Left kidney (tissue), 1 donor: ENCODE measurements at regions not wholly inside any gene's neighbourhood (a gene's known extent, or its start where the extent isn't known, plus 50 kb on each side); places are given as distances from the start of the nearest gene placed in this dataset.
"Not testable (repeated sequence)": the region's sequence is repeated elsewhere in the genome, so short reads cannot be mapped to it uniquely, and the experiment has no call there.

Experiments used
- DNase-seq: peaks from one replicate; pipeline ENCODE4 v3.0.0-alpha.2; 2013

- DNase-seq, result no peak
Measured at GRCh38 chr6:50998905-50999304, 180.2 kb downstream of the TFAP2B start.

- no peak for DNase-seq
Measured at GRCh38 chr6:51001399-51001798, 182.7 kb downstream of the TFAP2B start.

GRCh38 chr6:51004380-51004779 lies 185.7 kb downstream of the TFAP2B start:
- DNase-seq, result no peak

GRCh38 chr6:51005779-51006178 lies 187.1 kb downstream of the TFAP2B start:
- no peak for DNase-seq

GRCh38 chr6:51007237-51007636 lies 188.6 kb downstream of the TFAP2B start:
- no peak for DNase-seq

- DNase-seq, result not testable (repeated sequence)
Measured at GRCh38 chr6:51008693-51009092, 190.0 kb downstream of the TFAP2B start.

- no peak for DNase-seq
Measured at GRCh38 chr6:51013376-51013775, 194.7 kb downstream of the TFAP2B start.

GRCh38 chr6:51015394-51015793 lies 196.7 kb downstream of the TFAP2B start:
- DNase-seq, result no peak

- DNase-seq, result no peak
Measured at GRCh38 chr6:51016489-51016888, 197.8 kb downstream of the TFAP2B start.

- no peak for DNase-seq
Measured at GRCh38 chr6:51019806-51020205, 201.1 kb downstream of the TFAP2B start.

- DNase-seq, result no peak
Measured at GRCh38 chr6:51021171-51021570, 202.5 kb downstream of the TFAP2B start.

GRCh38 chr6:51024126-51024525 lies 205.5 kb downstream of the TFAP2B start:
- no peak for DNase-seq

- DNase-seq, result no peak
Measured at GRCh38 chr6:51025082-51025777, 206.6 kb downstream of the TFAP2B start.

- DNase-seq, result no peak
Measured at GRCh38 chr6:51027283-51028065, 208.8 kb downstream of the TFAP2B start.

GRCh38 chr6:51028276-51028675 lies 209.6 kb downstream of the TFAP2B start:
- no peak for DNase-seq

- DNase-seq, result no peak
Measured at GRCh38 chr6:51029561-51029960, 210.9 kb downstream of the TFAP2B start.

- DNase-seq, result no peak
Measured at GRCh38 chr6:51045548-51045947, 226.9 kb downstream of the TFAP2B start.

- no peak for DNase-seq
Measured at GRCh38 chr6:51049288-51049982, 230.8 kb downstream of the TFAP2B start.

GRCh38 chr6:51049983-51050877 lies 231.6 kb downstream of the TFAP2B start:
- DNase-seq, result no peak

GRCh38 chr6:51052716-51053115 lies 234.0 kb downstream of the TFAP2B start:
- not testable (repeated sequence) for DNase-seq

- not testable (repeated sequence) for DNase-seq
Measured at GRCh38 chr6:51055316-51055715, 236.6 kb downstream of the TFAP2B start.

- DNase-seq, result no peak
Measured at GRCh38 chr6:51057296-51057695, 238.6 kb downstream of the TFAP2B start.
